IMR-90 (cell line): ENCODE measurements at regions not wholly inside any gene's neighbourhood (a gene's known extent, or its start where the extent isn't known, plus 50 kb on each side); places are given as distances from the start of the nearest gene placed in this dataset.
"Not testable (repeated sequence)": the region's sequence is repeated elsewhere in the genome, so short reads cannot be mapped to it uniquely, and the experiment has no call there.

ENCODE experiments used
- BHLHE40 ChIP-seq: fragments of 150-350 bp; IDR thresholded peaks from 2 replicates; pipeline ENCODE4 v1.6.1; 2016; ENCODE audit warnings: mild to moderate bottlenecking, low read depth, low read length
- CHD1 ChIP-seq: IDR thresholded peaks from 2 replicates; pipeline ENCODE4 v1.6.1; 2012; ENCODE audit warnings: low read depth, low read length, improper control_type of control experiment
- CTCF ChIP-seq: conservative IDR thresholded peaks from 2 replicates; pipeline ENCODE4 v1.5.1; 2012; ENCODE audit warnings: mild to moderate bottlenecking, low read depth, low read length, improper control_type of control experiment
- MXI1 ChIP-seq: IDR thresholded peaks from 2 replicates; pipeline ENCODE4 v1.6.1; 2012; ENCODE audit warnings: low read depth, mild to moderate bottlenecking, low read length, moderate library complexity, borderline replicate concordance
- POLR2A ChIP-seq: IDR thresholded peaks from 2 replicates; pipeline ENCODE4 v1.6.1; 2012; ENCODE audit warnings: mild to moderate bottlenecking, low read depth, low read length
- RCOR1 ChIP-seq: IDR thresholded peaks from 2 replicates; pipeline ENCODE4 v1.6.1; 2012; ENCODE audit warnings: mild to moderate bottlenecking, low read length, improper control_type of control experiment; ENCODE audit not compliant: insufficient replicate concordance
- SMC3 ChIP-seq: fragments of 150-350 bp; IDR thresholded peaks from 2 replicates; pipeline ENCODE4 v1.6.1; 2016; ENCODE audit warnings: low read depth, mild to moderate bottlenecking, antibody characterized with exemption, low read length, moderate library complexity

- TF ChIP-seq CTCF, POLR2A, BHLHE40, CHD1, SMC3, MXI1, RCOR1: not testable (repeated sequence)
Observed at GRCh38 chr2:52258967-52259366, 1227.0 kb upstream of the NRXN1 start.
